Posterior vena cava (tissue), 2 donors: ENCODE measurements at regions not wholly inside any gene's neighbourhood (a gene's known extent, or its start where the extent isn't known, plus 50 kb on each side); places are given as distances from the start of the nearest gene placed in this dataset.
"Not testable (repeated sequence)": the region's sequence is repeated elsewhere in the genome, so short reads cannot be mapped to it uniquely, and the experiment has no call there.

Experiments
- DNase-seq: peaks from one replicate; pipeline ENCODE4 v3.0.0-alpha.2; 2020; ENCODE audit warnings: low spot score
- intact Hi-C, 2 donors: fragments of 100-400 bp; cut with DNase I; formaldehyde crosslinking; loops; one replicate each; pipeline versions ENCODE4 v1.14.1 to v1.14.2; 2022 to 2023
- donor health status: DM: yes; HTN: yes; CAD: no.
- donor health status: DM: yes; HTN: yes; CAD: no.

DNA sequence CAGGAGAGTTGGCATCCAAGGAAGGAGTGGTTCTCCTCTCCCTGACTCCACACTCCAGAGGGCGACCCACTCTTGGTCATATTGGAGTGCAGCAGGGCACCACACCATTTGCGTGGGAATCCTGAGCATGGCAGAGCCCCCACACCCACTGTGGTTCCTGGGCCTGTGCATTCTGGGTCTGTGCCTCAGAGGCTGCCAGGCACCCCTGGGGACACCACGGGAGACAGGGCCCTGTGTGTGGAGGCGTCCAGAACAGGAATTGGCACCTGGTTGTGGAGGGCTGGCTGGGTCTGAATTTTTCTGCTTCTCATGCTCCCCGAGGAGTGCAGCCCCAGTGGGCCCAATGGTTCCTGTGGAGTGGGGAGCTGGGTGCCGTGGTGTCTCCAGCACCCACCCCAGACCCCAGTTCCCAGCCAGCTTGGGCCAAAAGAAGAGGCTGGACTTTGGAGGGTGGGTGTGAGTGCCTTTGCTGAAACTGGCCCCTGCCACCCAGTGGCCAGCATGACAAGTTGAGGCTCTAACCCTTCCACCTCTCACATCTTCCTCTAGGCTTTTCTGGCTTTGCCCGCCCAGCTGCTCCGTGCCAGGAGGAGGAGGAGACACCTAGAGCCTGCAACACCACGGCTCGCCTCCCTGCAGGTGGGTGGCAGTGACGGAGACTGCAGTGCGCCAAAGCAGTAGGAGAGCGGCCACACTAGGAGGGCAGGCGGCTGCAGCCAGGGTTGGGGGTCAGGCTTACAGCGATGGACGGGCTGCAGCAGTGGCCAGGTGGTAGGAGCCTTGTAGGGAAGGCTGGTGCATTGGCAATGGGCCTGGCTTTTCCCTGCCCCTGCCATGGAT is 250.7 kb downstream of the TP53TG3F start:
- intact Hi-C loops, DNase-seq: not testable (repeated sequence)

- DNase-seq, intact Hi-C loops: not testable (repeated sequence)
Observed at GRCh38 chr16:33710696-33711087, 251.3 kb downstream of the TP53TG3F start.

- DNase-seq, intact Hi-C loops: not testable (repeated sequence)
Observed at GRCh38 chr16:33711616-33712015, 252.2 kb downstream of the TP53TG3F start.

DNA sequence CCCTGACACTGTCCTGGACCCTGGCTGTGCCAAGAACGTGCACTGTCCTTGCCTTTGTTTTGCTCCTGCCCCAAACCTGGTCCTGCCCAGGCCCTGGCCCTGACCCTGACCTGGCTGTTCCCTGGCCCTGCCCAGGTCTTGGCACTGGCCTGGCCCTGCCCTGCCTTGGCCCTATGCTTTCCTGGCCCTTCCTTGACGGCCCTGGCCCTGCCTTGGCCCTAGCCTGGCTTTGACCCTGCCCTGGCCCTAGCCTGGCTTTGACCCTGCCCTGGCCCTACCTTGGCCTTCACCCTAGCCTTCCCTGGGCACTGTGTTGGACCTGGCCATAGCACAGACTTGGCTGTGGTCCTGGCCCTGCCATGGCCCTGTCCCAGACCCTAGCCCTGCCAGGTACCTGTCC is 252.9 kb downstream of the TP53TG3F start:
- DNase-seq, intact Hi-C loops: not testable (repeated sequence)

GRCh38 chr16:33712851-33713709 is 253.7 kb downstream of the TP53TG3F start:
- DNase-seq, intact Hi-C loops: not testable (repeated sequence)

- peak; percentile 73 for DNase-seq
- intact Hi-C loops: not testable (repeated sequence)
Observed at GRCh38 chr16:33713710-33714538, 254.5 kb downstream of the TP53TG3F start.

DNA sequence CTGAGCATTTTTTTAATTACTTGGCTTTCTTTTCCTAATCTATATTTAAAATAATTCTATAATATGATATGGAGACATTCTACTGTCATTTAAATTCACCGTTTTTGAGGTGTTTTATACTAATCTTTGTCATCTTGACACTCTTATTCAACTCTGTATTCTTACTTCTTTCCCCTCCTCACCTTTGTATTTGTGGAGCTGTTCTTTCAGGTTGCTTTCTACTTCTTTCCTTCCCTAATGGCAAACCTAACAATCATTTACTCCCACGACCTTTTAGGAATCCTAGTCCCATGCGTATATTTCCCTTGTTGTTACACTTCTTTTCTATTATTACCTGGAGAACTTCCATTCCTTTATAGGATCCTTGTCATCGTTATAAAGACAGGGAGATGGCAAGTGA is 271.8 kb downstream of the TP53TG3F start:
- DNase-seq, intact Hi-C loops: not testable (repeated sequence)

GRCh38 chr16:33734650-33735049 is 275.2 kb downstream of the TP53TG3F start:
- intact Hi-C loops, DNase-seq: not testable (repeated sequence)

DNA sequence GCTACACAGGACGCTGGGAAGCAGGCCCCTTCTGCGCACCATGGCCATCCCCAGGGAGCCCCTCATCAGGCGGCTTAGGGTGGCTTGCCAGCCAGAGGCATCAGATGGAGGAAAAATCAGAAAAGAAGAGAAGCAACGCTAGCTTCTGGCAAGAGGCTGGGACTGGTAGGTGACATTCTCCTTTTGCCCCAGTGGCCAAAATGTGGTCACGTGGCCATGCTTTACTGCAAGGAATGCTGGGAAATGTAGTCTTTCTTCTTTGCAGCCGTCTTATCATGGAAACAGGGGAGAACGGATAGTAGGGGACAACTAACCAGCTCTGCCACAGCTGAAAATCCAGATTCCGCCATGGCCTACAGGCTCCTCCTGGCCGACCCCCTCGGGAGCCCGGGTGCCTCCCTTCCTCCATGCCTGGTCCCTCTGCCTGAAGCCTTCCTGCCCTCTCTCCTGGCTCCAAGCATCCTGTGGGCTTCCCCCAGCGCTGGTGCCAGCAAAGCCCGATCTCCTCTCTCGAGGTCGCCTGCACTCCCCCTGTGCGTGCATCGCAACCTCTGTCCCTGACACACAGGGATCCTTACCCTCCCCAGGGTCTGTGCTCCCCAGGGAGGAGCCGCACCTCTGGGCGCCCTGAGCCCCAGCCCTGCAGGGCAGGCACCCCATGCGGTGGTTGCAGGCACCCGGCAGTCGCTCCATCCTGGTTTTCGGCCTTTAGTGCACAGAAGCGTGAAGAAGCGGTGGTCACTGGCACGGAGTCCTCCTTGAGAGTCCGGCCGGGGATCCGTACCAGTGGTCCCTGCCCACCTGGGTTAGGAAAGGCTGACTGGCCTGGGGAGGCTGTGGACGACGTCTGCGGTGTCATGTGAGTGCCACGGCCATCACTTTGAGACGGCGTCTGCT is 307.7 kb downstream of the TP53TG3F start:
- intact Hi-C loops: not testable (repeated sequence)
- peak; percentile 64 for DNase-seq

- peak; percentile 44 for DNase-seq
- intact Hi-C loops: not testable (repeated sequence)
Observed at GRCh38 chr16:33768710-33769109, 309.3 kb downstream of the TP53TG3F start.

DNA sequence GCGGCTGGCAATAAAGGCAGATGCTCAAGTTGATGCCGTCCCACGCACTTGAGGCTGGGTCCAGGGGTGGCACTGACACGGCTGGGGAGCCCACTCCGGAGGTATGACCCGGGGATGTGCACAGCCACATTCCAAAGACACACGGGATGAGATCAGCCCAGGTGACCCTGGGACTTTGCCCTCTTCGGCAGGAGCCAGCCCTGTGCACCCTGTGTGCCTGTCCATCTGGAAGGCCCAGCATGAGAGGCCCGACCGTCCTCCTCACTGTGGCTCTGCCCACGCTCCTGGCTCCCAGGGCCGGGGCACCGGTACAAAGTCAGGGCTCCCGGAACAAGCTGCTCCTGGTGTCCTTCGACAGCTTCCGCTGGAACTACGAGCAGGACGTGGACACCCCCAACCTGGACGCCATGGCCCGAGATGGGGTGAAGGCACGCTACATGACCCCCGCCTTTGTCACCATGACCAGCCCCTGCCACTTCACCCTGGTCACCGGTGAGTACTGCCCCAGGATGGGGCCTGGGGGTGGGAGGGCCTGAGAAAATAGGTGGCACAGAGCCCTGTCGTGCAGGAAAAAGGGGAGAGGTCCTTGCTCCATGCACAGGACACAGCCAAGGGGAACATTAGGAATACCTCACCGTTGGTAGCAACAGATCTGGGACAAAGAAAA is 309.9 kb downstream of the TP53TG3F start:
- DNase-seq, intact Hi-C loops: not testable (repeated sequence)

DNA sequence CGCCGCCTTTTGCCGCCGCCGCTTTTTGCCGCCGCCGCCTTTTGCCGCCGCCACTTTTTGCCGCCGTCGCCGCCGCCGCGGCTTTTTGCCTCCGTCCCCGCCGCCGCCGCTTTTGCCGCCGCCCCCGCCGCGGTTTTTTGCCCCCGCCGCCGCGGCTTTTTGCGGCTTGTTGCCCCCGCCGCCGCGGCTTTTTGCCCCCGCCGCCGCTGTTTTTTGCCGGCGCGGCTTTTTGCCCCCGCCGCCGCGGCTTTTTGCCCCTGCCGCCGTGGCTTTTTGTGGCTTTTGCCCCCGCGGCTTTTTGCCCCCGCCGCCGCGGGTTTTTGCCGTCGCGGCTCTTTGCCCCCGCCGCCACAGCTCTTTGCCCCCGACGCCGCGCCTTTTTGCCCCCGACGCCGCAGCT is 311.1 kb downstream of the TP53TG3F start:
- DNase-seq, intact Hi-C loops: not testable (repeated sequence)

- peak; percentile 64 for DNase-seq
- intact Hi-C loops: not testable (repeated sequence)
Observed at GRCh38 chr16:33771211-33771610, 311.8 kb downstream of the TP53TG3F start.

- DNase-seq, intact Hi-C loops: not testable (repeated sequence)
Observed at GRCh38 chr16:33773966-33774365, 314.6 kb downstream of the TP53TG3F start.

- DNase-seq, intact Hi-C loops: not testable (repeated sequence)
Observed at GRCh38 chr16:33774724-33775123, 315.3 kb downstream of the TP53TG3F start.

DNA sequence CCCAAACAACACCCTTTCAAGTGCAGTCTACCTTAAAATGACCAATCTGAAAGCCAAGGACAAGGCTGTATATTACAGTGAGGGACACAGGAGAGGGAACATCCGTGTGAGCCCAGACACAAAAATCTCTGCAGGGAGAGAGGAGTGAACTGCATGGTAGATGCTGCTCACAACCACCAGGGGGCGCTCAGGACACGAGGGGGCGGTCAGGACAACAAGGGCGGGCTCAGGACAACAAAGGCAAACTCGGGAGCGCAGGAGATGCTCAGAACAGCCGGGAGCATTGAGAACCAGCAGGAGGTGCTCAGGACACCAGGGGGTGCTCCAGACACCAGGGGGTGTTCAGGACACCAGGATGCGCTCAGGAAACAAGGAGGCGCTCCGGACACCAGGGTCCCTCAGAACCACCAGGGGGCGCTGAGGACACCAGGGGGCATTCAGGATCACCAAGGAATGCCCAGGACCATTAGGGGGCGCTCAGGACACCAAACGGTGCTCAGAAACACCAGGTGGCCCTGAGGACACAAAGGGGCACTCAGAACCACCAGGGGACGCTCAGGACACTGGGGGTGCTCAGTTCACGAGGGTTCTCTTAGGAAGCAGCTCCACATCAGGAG is 357.0 kb downstream of the TP53TG3F start:
- DNase-seq, intact Hi-C loops: not testable (repeated sequence)

GRCh38 chr16:33824736-33825135 is 365.3 kb downstream of the TP53TG3F start:
- intact Hi-C loops: not testable (repeated sequence)
- DNase-seq: peak; percentile 67
